Neural cell (in vitro differentiated cells): ENCODE measurements at regions not wholly inside any gene's neighbourhood (a gene's known extent, or its start where the extent isn't known, plus 50 kb on each side); places are given as distances from the start of the nearest gene placed in this dataset.

Source experiments
- H2AFZ ChIP-seq: fragments of 200-600, 300-800 bp; sonication (generic), shearing (Covaris generic); 2 replicates; pipeline ENCODE4 v1.6.0; 2014; ENCODE audit warnings: low read depth, mild to moderate bottlenecking, antibody characterized with exemption, low read length, moderate library complexity
- H3F3A ChIP-seq: fragments of 200-600 bp; shearing (Covaris generic); 2 replicates; pipeline ENCODE4 v1.6.1; 2016; ENCODE audit warnings: mild to moderate bottlenecking, moderate library complexity, mixed read lengths, antibody characterized with exemption, low read length; ENCODE audit not compliant: insufficient read depth, poor library complexity, severe bottlenecking
- H3K27ac ChIP-seq: fragments of 200-600, 300-800 bp; sonication (generic), shearing (Covaris generic); 2 replicates; pipeline ENCODE4 v1.5.1; 2014; ENCODE audit warnings: mild to moderate bottlenecking, low read length, moderate library complexity
- H3K27me3 ChIP-seq: fragments of 300-800, 200-600 bp; sonication (generic), shearing (Covaris generic); 2 replicates; pipeline ENCODE4 v1.6.0; 2014; ENCODE audit warnings: mild to moderate bottlenecking, low read depth, low read length, moderate library complexity; ENCODE audit not compliant: insufficient read depth
- H3K36me3 ChIP-seq: fragments of 300-800, 200-600 bp; sonication (generic), shearing (Covaris generic); 2 replicates; pipeline ENCODE4 v1.5.1; 2014; ENCODE audit warnings: mild to moderate bottlenecking, antibody characterized with exemption, low read length, moderate library complexity; ENCODE audit not compliant: insufficient read depth
- H3K4me2 ChIP-seq: fragments of 300-800, 200-600 bp; sonication (generic), shearing (Covaris generic); 2 replicates; pipeline ENCODE4 v1.6.0; 2014; ENCODE audit warnings: mild to moderate bottlenecking, low read length
- H3K4me3 ChIP-seq: fragments of 300-800, 200-600 bp; sonication (generic), shearing (Covaris generic); 2 replicates; pipeline ENCODE4 v1.5.1; 2014; ENCODE audit warnings: mild to moderate bottlenecking, low read length, moderate library complexity
- H3K79me2 ChIP-seq: fragments of 200-600 bp; shearing (Covaris generic); replicated peaks from 2 replicates; pipeline ENCODE4 v1.6.0; 2014; ENCODE audit warnings: mild to moderate bottlenecking, low read length, moderate library complexity; ENCODE audit not compliant: insufficient read depth
- H3K9ac ChIP-seq: fragments of 300-800, 200-600 bp; sonication (generic), shearing (Covaris generic); 2 replicates; pipeline ENCODE4 v1.6.1; 2016; ENCODE audit warnings: mild to moderate bottlenecking, low read length, mixed read lengths
- H3K9me2 ChIP-seq: fragments of 200-600 bp; shearing (Covaris generic); 2 replicates; pipeline ENCODE4 v1.6.1; 2016; ENCODE audit warnings: mild to moderate bottlenecking, low read length, mixed read lengths; ENCODE audit not compliant: insufficient read depth
- H3K9me3 ChIP-seq: fragments of 200-600, 300-800 bp; sonication (generic), shearing (Covaris generic); 2 replicates; pipeline ENCODE4 v1.6.1; 2016; ENCODE audit warnings: mild to moderate bottlenecking, mixed run types, low read length, moderate library complexity, mixed read lengths
- H4K20me1 ChIP-seq: fragments of 200-600 bp; shearing (Covaris generic); 2 replicates; pipeline ENCODE4 v1.6.1; 2016; ENCODE audit warnings: mild to moderate bottlenecking, mixed run types; ENCODE audit not compliant: insufficient read depth
- EP300 ChIP-seq: fragments of 450-650 bp; conservative IDR thresholded peaks from 2 replicates; pipeline ENCODE4 v1.6.1; 2014; ENCODE audit warnings: antibody characterized with exemption, mild to moderate bottlenecking, moderate library complexity; ENCODE audit not compliant: poor library complexity, severe bottlenecking
- EZH2 ChIP-seq: fragments of 200-600, 300-800 bp; shearing (Covaris generic), sonication (generic); IDR thresholded peaks from 2 replicates; pipeline ENCODE4 v1.6.1; 2014; ENCODE audit warnings: antibody characterized with exemption, low read length, borderline replicate concordance, mild to moderate bottlenecking; ENCODE audit not compliant: insufficient read depth, poor library complexity, severe bottlenecking
- MXI1 ChIP-seq: fragments of 450-650 bp; conservative IDR thresholded peaks from 2 replicates; pipeline ENCODE4 v1.6.1; 2014; ENCODE audit warnings: antibody characterized with exemption, mild to moderate bottlenecking; ENCODE audit not compliant: poor library complexity, severe bottlenecking
- POLR2AphosphoS5 ChIP-seq: IDR thresholded peaks from 2 replicates; pipeline ENCODE4 v1.6.1; 2012
- RAD21 ChIP-seq: fragments of 450-650 bp; conservative IDR thresholded peaks from 2 replicates; pipeline ENCODE4 v1.6.1; 2014; ENCODE audit warnings: antibody characterized with exemption, mild to moderate bottlenecking, moderate library complexity
- SMC3 ChIP-seq: fragments of 450-650 bp; conservative IDR thresholded peaks from 2 replicates; pipeline ENCODE4 v1.6.1; 2014; ENCODE audit warnings: antibody characterized with exemption, mild to moderate bottlenecking, moderate library complexity; ENCODE audit not compliant: poor library complexity
- TAF1 ChIP-seq: IDR thresholded peaks from 2 replicates; pipeline ENCODE4 v1.6.1; 2012; ENCODE audit warnings: low read depth
- TF ChIP-seq, protein P1 (sequence below): IDR thresholded peaks from 2 replicates; pipeline ENCODE4 v1.6.1; 2012; ENCODE audit warnings: borderline replicate concordance
- TF ChIP-seq, protein P2 (sequence below): fragments of 450-650 bp; IDR thresholded peaks from 2 replicates; pipeline ENCODE4 v1.5.1; 2014; ENCODE audit warnings: antibody characterized with exemption, mild to moderate bottlenecking, moderate library complexity; ENCODE audit not compliant: poor library complexity, severe bottlenecking

DNA sequence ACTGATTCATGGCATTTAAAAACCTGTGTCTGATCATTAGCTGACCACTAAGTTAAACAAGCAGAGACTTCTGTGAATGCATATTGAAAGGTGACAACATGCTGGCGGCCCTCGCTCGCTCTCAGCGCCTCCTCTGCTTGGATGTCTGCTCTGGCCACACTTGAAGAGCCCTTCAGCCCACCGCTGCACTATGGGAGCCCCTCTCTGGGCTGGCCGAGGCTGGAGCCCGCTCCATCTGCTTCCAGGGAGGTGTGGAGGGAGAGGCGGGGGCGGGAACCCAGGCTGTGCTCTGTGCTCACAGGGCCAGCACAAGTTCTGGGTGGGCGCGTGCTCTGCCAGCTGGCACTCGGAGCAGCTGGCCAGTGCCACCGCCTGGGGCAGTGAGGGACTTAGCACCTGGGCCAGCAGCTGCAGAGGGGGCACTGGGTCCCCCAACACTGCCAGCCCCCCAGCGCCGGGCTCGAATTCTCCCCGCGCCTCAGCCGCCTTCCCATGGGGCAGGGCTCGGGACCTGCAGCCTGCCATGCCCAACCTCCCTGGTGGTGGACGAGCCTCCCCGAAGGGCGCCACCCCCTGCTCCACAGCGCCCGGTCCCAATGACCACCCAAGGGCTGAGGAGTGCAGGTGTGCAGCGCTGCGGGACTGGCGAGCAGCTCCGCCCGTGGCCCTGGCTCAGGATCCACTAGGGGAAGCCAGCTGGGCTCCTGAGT, 252.4 kb downstream of the ZIC4 start:
- Histone ChIP-seq H3K9me3 (no peaks in the 10 kb centered on the region), H3K4me3 (no peak overlapping the region), H3K36me3 (no peaks in the 10 kb centered on the region), H3K9me2 (no peaks in the 10 kb centered on the region), H3K9ac (no peak overlapping the region), H3K79me2 (no peaks in the 10 kb centered on the region), H3K27me3 (no peaks in the 10 kb centered on the region), H3F3A (no peaks in the 10 kb centered on the region), H2AFZ (no peak overlapping the region), H3K27ac (no peak overlapping the region), H4K20me1 (no peaks in the 10 kb centered on the region), H3K4me2 (no peak overlapping the region)
- TF ChIP-seq EZH2 (no peak), SMC3 (no peak)
- TF ChIP-seq, protein P1, sequence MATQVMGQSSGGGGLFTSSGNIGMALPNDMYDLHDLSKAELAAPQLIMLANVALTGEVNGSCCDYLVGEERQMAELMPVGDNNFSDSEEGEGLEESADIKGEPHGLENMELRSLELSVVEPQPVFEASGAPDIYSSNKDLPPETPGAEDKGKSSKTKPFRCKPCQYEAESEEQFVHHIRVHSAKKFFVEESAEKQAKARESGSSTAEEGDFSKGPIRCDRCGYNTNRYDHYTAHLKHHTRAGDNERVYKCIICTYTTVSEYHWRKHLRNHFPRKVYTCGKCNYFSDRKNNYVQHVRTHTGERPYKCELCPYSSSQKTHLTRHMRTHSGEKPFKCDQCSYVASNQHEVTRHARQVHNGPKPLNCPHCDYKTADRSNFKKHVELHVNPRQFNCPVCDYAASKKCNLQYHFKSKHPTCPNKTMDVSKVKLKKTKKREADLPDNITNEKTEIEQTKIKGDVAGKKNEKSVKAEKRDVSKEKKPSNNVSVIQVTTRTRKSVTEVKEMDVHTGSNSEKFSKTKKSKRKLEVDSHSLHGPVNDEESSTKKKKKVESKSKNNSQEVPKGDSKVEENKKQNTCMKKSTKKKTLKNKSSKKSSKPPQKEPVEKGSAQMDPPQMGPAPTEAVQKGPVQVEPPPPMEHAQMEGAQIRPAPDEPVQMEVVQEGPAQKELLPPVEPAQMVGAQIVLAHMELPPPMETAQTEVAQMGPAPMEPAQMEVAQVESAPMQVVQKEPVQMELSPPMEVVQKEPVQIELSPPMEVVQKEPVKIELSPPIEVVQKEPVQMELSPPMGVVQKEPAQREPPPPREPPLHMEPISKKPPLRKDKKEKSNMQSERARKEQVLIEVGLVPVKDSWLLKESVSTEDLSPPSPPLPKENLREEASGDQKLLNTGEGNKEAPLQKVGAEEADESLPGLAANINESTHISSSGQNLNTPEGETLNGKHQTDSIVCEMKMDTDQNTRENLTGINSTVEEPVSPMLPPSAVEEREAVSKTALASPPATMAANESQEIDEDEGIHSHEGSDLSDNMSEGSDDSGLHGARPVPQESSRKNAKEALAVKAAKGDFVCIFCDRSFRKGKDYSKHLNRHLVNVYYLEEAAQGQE = no peak
- TF ChIP-seq, protein P2, sequence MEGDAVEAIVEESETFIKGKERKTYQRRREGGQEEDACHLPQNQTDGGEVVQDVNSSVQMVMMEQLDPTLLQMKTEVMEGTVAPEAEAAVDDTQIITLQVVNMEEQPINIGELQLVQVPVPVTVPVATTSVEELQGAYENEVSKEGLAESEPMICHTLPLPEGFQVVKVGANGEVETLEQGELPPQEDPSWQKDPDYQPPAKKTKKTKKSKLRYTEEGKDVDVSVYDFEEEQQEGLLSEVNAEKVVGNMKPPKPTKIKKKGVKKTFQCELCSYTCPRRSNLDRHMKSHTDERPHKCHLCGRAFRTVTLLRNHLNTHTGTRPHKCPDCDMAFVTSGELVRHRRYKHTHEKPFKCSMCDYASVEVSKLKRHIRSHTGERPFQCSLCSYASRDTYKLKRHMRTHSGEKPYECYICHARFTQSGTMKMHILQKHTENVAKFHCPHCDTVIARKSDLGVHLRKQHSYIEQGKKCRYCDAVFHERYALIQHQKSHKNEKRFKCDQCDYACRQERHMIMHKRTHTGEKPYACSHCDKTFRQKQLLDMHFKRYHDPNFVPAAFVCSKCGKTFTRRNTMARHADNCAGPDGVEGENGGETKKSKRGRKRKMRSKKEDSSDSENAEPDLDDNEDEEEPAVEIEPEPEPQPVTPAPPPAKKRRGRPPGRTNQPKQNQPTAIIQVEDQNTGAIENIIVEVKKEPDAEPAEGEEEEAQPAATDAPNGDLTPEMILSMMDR = no peak

DNA sequence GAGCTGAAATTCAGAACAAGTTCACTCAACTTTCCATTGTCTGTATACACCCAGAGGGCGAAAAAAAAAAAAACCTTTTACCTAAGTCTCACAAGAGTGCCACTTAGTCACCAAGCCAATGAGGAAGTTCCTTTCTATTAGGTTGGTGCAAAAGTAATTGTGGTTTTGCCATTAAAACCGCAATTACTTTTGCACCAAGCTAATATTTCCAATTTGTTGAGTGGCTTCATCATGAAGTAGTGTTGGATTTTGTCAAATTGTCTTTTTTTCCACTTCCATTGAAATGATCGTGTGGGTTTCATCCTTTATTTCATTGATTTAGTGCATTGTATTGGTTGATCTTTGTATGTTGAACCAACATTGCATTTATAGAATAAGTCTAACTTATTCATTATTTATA, 253.9 kb downstream of the ZIC4 start:
- no peaks in the 10 kb centered on the region for H3K9me3 ChIP-seq
- TF ChIP-seq, protein P1 = no peak
- TF ChIP-seq RAD21 (no peak), EP300 (no peak), POLR2AphosphoS5 (no peak), SMC3 (no peak), MXI1 (no peak), TAF1 (no peak), EZH2 (no peak)
- TF ChIP-seq, protein P2 = no peak

More for the DNA sequence above, 253.9 kb downstream of the ZIC4 start:
- no peaks in the 10 kb centered on the region for H3K79me2 ChIP-seq
- H3K27ac ChIP-seq = no peak overlapping the region
- no peak overlapping the region for H3K9ac ChIP-seq
- no peak overlapping the region for H3K4me3 ChIP-seq
- no peak overlapping the region for H2AFZ ChIP-seq
- no peaks in the 10 kb centered on the region for H3F3A ChIP-seq
- H3K4me2 ChIP-seq = no peak overlapping the region
- H4K20me1 ChIP-seq = no peaks in the 10 kb centered on the region
- H3K36me3 ChIP-seq = no peaks in the 10 kb centered on the region
- H3K27me3 ChIP-seq = no peaks in the 10 kb centered on the region
- H3K9me2 ChIP-seq = no peaks in the 10 kb centered on the region
